NCI-H526 treated with DMSO at 0.1 percent for 48 hours (cell line): ENCODE measurements at regions not wholly inside any gene's neighbourhood (a gene's known extent, or its start where the extent isn't known, plus 50 kb on each side); places are given as distances from the start of the nearest gene placed in this dataset.

Experiments
- DNase-seq: peaks from one replicate; lab custom pipeline; 2025; lab: John Stamatoyannopoulos, UW

- DNase-seq, result no peak
Observed at GRCh38 chr10:65518379-65518778, 1407.5 kb upstream of the LRRTM3 start.

DNA sequence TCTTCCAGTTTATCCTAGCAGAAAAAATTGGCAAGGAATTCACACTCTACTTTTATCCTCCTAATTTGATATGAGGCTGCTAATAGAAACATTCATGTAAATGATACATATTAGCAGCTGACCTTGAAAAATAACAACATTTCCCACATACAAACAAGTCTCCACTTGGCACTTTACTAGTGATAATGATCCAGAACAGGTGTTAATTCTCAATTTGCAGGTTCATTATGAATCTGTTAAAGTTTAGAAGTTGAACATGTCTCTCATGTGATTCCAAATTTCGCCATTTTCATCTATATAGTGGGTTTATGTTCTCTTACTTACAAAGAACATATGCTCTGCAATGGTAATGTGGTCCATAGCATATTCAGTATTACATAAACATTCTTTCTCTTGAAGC lies 1396.8 kb upstream of the LRRTM3 start:
- no peak for DNase-seq

DNA sequence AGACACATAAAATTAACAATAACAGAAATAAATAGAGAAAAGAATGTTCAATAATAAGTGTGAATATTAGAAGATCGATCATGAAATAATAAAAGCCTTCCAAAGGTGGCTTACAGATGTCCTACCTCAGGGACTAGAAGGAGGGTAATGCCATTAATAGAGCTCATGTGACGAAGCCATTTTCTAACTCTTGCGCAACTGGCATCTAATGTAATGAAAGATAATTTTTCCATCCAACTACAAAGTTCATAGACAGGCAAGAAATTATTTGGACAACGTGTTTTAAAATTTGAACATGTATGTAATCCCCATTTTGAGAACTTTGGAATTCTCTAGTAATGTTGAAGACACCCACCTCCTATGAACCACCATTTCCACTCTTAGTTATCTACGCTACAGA lies 1394.3 kb upstream of the LRRTM3 start:
- no peak for DNase-seq

DNA sequence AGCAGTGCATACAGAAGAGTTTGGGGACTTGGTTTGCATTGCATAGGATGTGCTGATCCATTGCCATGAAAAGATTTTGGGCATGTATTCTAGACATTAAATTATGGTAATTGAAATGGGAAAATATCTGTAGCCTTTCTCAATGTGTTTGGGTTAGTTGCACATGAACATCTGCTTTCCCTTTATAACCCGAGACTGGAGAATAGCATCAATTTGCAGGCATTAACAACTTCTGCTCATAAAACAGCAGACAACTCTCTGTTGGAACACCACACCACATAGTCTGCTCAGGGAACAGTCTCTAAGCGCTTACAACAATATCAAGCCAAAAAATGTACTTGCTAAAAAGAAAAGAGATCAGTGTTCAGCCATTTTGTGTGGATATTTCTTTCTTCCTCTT lies 1391.1 kb upstream of the LRRTM3 start:
- DNase-seq, result no peak

DNA sequence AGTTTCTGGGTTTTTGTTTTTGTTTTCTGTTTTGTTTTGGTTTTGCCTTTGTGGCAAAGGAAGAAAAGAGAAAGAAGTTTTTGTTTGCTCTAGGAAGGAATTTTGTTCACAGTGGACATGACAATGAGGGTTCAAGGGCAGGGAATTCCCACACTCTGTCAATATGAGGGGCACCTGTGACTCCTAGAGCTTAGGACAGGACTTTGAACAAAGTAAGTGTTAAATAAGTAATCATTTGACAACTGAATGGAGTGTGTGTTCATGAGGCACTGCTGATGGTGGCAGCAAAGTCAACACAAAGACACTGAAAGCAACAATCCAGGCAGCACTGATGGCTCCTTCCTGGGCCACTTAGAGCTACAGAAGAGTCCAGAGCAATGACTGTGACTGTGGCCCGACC lies 1381.1 kb upstream of the LRRTM3 start:
- DNase-seq, result no peak

GRCh38 chr10:65548001-65548400 lies 1377.8 kb upstream of the LRRTM3 start:
- no peak for DNase-seq

- no peak for DNase-seq
Observed at GRCh38 chr10:65550761-65551160, 1375.1 kb upstream of the LRRTM3 start.

GRCh38 chr10:65555192-65555591 lies 1370.6 kb upstream of the LRRTM3 start:
- DNase-seq, result no peak

DNA sequence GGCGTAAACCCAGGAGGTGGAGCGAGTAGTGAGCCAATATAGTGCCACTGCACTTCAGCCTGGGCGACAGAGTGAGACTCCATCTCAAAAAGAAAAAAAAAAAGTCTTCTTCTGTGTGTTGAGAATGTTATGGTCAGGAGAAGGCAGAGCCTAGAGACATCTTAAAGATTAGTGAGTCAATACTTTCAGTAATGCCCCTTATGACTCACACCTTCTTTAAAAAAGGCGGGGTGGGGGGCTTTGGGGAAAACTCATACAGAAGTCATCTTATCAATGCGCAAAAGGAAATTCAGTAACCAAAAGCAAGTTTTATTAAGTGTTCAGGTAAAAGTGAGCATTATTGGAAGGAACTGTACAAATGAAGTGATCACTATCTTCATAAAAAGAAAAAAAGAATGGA lies 1369.8 kb upstream of the LRRTM3 start:
- DNase-seq, result no peak

GRCh38 chr10:65559369-65559768 lies 1366.5 kb upstream of the LRRTM3 start:
- no peak for DNase-seq

GRCh38 chr10:65565246-65565645 lies 1360.6 kb upstream of the LRRTM3 start:
- no peak for DNase-seq

GRCh38 chr10:65566906-65567305 lies 1358.9 kb upstream of the LRRTM3 start:
- no peak for DNase-seq

- DNase-seq, result peak; percentile 1
Observed at GRCh38 chr10:65570143-65571010, 1355.5 kb upstream of the LRRTM3 start.

DNA sequence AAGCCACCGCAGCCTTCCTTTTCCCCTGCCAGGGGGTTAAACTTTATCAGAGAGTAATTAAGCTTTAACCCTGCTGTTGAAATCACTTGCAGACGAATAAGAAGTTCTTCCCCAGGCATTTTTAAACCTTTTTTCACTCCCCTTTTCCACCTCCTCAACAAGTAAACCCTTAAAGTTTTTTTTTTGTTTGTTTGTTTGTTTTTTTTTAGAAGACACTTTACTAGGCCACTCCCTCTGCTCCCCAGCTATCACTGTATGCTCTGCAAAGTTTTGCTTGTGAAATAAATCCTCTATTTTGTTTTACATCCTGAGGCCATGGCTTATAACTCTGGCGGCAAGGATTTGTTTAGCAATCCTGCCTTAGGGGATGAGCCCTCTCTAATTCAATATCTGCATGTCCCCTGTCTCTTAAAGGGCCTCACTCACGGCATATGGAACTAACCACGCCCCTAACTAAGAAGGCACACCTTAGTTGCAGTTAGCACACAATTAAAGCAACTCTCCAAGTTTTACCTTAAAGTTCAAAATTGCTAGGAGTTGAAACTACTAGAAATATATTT lies 1354.7 kb upstream of the LRRTM3 start:
- no peak for DNase-seq

- DNase-seq, result no peak
Observed at GRCh38 chr10:65581426-65582026, 1344.3 kb upstream of the LRRTM3 start.

- DNase-seq, result no peak
Observed at GRCh38 chr10:65602182-65602865, 1323.5 kb upstream of the LRRTM3 start.

DNA sequence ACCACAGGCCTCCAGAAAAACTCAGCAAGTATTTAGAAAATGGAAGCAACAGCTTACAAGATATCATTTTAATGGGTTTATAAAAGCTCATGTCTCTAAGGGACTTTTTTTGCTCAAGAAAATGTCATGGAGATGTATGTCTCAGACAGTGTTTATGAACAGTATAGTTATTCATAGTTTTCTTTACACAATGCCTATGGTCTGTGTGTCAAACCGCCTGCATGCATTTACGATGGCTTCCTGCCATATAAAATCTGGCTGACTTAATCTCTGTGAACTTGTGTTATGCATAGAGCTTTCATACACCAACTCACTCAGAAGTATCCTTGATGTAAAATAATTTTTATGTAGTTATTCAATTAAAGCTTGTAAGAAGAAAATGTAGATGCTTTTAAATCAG lies 1314.2 kb upstream of the LRRTM3 start:
- DNase-seq, result no peak

DNA sequence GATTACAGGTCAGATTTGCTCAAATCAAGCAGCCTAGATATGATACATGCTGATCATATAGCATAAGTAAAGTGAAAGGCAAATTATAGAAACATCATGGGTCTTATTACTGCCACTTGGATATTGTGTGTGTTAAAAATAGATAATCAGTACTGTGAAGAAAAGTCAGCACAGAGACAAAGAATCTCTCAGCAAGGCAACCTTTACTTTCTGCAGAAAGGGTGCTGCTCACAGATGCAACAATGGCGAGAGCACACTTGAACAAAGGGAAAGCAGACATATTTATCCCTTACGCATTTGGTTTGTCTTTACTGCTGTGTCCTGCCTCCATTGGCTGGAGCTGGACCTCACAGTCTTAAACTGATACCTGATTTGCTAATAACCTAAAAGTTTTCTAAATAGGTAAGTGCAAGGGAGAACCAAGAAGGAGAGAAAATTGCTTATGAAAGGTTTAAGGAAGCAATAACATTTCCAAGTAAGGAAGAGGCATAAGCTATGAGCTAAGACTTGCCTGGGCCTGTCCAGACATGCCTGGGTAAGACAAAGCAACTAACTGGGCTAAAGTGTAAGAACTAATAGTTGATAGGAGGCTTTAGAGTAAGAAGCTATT lies 1310.8 kb upstream of the LRRTM3 start:
- no peak for DNase-seq

- no peak for DNase-seq
Observed at GRCh38 chr10:65618126-65618525, 1307.7 kb upstream of the LRRTM3 start.

GRCh38 chr10:65620404-65621048 lies 1305.3 kb upstream of the LRRTM3 start:
- no peak for DNase-seq

DNA sequence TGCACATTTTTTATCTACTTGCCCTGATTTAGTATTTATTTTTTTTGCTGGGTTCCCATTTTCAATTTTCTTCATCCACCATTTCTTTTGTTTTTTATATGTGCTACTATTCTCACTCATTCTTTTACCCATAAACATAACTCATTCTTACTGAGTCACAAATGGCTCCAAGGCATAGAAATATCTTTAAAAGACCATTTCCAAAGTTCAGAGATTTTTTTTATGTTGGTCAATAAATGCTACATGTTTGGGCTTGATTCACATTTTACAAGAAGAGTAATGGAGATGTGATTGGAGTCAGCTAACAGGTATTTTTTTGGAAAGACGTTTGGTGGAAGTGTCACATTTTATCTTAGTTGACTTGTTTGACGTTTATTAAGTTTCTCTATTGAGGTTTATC lies 1303.2 kb upstream of the LRRTM3 start:
- no peak for DNase-seq
